Panc1 (cell line): ENCODE measurements at regions not wholly inside any gene's neighbourhood (a gene's known extent, or its start where the extent isn't known, plus 50 kb on each side); places are given as distances from the start of the nearest gene placed in this dataset.

Source experiments
- CTCF ChIP-seq: fragments of 450-650 bp; IDR thresholded peaks from 2 replicates; pipeline ENCODE4 v1.5.1; 2017; ENCODE audit warnings: mild to moderate bottlenecking
- POLR2AphosphoS5 ChIP-seq: IDR thresholded peaks from 2 replicates; pipeline ENCODE4 v1.6.1; 2012; ENCODE audit warnings: mild to moderate bottlenecking, low read depth, low read length, moderate library complexity
- REST ChIP-seq, 2 experiments: IDR thresholded peaks; 2 replicates each; pipeline ENCODE4 v1.6.1; 2011 to 2012; ENCODE audit warnings: low read depth in 2 of 2, control low read depth in 1 of 2, low read length in 1 of 2, mild to moderate bottlenecking in 1 of 2, moderate library complexity in 1 of 2; ENCODE audit not compliant: insufficient read depth in 1 of 2
- TCF7L2 ChIP-seq: IDR thresholded peaks from 2 replicates; pipeline ENCODE4 v1.6.1; 2011; ENCODE audit warnings: mild to moderate bottlenecking, low read depth, low read length, inconsistent platforms

GRCh38 chr3:31064021-31064420 is 169.6 kb upstream of the GADL1 start:
- TF ChIP-seq REST (IDR thresholded peaks at IDR 0.05; ENCODE audit: insufficient read depth in 1 of 2, low read depth in 2 of 2, low read length in 1 of 2) (no peak), CTCF (no peak), POLR2AphosphoS5 (no peak), TCF7L2 (no peak)
